Medulla oblongata (tissue), 1 donor: ENCODE measurements at regions not wholly inside any gene's neighbourhood (a gene's known extent, or its start where the extent isn't known, plus 50 kb on each side); places are given as distances from the start of the nearest gene placed in this dataset.

ENCODE experiments used
- DNase-seq: peaks from one replicate; pipeline ENCODE4 v3.0.0-alpha.2; 2015; ENCODE audit errors: extremely low spot score

DNA sequence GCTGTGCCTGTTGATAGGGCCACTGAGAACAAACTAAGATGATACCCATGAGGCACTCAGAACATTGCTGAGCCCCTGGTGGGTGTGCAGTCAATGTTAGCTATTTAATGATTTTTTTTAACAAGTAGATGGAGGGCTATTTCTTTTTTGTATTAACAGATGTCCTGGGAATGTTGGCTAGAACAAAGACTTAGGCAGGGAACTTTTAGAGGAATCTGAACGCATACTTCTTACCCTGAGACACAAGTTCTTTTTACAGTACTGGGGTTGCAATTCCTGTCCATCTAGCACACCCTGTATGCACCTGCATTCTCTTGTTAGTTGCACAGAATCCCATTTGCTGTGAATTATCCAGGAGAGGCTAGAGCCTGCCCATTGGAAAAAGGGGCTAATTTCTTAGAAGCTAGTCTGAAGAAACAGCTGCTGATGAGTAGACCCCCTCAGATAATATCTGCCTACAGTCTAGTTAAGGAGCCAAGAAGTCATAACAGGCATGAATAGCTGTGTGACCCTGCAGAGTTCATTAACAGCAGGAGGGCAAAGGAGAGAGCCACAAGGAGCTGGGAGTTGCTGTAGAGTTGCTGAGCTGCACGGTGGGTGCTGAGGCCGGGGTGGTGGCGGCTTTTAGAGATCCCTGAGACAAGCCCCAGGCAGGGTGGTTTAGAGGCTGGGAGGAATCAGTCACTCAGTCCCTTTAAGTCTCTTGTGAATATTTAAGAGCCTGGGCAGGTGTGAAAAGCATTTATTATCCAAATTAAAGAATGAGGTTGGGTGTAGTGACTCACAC lies 103.7 kb upstream of the FZD8 start:
- DNase-seq, result no peak

DNA sequence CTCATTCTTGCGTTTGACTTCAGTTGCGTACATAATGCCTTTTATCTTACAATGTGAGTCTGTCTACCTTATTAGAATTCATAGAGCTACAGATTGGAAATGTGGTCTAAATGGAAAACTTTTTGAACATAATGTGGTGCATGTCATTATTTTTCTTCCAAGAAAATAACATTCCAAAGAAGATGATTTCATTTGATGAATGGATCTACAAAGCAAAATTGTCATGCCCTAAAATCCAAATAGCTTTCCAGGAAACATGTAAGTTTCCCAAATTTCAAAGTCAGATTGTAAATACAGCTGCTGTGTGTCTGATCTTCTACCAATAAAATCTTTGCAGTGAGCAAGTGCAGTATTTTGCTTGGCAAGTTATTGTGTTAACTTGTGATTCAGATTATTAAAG lies 101.8 kb upstream of the FZD8 start:
- no peak for DNase-seq

DNA sequence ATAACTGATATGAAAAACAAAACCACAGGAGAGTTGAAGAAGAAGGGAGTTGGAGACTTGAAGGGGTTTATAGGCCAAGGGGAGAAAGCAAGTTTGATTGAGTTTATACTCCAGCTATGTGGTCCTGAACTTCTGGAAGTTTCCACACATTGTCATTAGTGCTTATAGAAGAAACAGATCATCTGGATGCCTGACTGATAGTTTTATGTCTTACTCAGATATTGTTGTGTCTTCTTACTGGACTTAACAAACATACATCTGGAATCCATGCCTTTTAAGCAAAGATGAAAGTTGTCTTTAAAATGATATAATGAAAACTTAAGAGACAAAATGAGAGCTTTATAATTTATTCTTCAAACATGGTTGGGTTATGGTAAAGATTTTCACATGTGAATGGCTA lies 101.3 kb upstream of the FZD8 start:
- DNase-seq, result no peak

DNA sequence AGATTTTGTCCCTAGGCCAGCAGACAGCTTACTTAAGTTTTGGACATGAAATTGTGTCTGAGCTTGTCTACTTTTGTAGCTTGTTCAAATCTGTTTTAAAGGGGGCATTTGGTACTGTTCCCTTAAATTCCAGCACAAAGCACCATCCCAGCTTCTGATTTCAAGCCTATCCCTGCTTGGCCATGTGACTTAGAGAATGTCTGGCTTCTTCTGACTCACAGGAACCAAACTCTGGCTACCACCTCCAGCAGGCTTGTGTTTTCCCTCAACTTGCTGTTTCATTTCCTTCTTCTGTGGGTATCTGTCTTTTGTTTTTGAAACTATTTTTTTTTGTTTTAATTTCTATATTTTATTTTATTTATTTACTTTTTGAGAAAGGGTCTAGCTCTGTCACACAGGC lies 97.9 kb upstream of the FZD8 start:
- peak; percentile 21 for DNase-seq

DNA sequence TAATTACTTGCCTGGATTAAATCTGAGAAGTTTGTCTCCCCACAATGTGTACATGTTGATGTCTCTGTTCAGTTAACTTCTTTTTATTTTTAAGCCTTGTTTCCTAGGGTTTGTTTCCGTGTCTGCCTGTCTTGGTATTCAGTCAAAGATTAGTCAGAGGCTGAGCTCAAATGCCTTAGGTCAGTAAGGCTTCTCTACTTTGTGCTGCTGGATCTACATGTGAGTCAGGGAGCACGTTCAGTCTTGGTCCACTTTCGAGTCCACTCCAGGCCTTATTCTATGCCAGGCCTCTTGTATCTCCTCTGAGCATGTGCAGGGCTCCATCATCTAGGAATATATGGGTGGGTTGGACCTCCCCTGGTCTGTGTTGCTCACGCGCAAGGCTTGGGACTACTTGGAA lies 93.3 kb upstream of the FZD8 start:
- no peak for DNase-seq

DNA sequence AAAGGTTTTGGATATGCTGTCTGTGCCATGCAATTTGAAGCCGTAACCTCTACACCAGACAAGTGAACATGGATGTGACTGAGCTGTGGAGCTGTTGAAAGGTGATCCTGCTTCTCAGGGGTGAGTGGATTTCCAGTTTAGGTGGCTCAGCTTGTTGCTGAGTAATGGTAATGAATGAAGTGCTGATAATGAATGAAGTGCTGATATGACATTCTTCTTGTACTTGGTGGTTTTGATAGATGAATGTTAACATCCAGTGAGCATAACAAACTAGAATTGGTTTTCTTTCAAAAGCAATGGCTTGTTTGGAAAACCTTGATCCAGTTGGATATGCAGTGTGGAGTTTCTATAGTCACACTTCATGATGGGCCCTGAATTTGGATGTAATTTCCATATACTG lies 89.7 kb upstream of the FZD8 start:
- DNase-seq, result no peak

DNA sequence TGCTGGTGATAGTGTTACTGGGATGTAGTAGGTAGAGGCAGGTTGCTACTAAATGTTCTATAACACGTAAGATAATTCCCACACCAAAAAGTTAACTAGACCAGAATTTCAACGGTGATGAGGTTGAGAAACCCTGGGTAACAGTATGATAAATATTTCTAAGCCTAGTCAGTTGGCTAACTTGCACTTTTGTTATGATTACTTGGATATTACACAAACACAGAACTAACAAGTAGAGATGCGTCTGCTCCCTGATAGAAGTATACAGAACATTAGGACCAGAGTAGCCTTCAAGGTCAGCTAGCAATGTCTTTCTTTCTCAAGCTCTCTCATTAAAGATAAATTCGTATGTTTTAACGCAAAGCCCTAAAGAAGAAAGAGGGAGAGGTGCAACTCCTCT lies 86.2 kb upstream of the FZD8 start:
- DNase-seq, result no peak

DNA sequence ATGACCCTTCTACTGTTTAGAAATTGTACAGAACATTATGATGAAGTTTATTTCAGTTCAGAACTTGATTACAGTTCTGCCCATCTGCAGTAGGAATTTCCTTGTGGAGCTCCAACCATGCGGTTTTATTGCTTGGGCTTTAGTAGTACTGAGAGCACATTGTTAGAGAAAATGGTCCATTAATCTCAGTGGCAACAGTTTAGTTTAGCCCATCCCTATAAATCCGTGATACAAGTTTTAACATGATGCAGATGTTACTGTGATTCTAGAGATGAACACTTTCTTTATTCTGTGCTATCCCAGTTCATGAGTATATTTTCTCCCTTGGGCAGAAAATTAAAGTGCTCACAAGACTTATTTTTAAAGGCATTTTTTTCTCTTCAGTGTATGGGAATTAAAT lies 84.8 kb upstream of the FZD8 start:
- no peak for DNase-seq

DNA sequence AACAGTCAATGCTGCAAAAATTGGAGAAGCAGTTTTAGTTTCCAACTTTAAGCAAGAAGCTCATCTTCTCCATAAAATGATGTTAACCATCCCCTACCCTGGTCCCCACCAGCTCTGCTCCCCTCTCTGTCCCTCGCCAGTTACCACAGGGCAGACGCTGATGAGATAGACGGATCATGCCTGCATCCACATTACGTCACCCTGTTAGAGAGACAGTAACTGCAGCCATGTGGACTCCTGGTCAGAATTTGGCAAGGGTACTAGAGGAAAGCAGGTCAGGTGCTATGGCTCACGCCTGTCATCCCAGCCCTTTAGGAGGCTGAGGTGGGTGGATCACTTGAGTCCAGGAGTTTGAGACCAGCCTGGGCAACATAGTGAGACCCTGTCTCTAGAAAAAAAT lies 81.9 kb upstream of the FZD8 start:
- no peak for DNase-seq

DNA sequence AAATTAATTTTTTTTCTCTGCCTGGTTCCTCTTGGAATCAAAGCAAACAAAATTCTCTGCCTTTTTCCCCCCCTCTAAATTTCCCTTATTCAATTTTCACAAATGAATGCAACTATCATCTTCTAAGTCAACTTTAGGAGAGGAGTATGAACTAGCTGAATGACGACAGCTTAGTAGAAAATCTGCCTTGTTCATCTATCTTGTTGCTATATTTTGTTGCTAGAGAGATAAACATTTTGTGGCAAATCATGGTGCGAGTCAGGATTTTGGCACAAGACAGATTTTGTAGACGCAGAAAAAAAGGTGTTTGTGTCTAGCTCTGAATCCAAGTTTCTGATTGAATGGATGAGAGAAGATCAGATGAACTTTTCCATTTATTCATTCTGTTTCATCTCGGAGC lies 81.0 kb upstream of the FZD8 start:
- DNase-seq, result no peak

DNA sequence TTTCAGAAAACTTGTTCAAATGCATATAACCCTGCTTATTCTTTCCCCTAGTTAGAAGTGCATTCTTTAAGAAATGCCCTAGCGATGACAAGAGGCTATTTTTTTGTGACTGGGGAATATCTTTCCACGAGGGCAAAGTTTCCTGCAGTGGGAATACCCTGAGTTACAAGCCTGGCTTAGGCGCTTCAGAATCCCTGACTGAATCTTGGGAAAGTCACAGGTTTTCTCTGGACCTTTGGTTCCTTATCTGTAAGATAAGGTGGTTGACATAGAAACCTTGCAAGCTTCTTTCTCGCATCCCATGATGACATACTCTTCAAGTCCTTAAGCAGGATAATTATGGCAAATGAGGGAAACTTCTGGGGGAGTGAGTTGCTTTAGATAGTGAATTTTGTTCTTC lies 80.5 kb upstream of the FZD8 start:
- no peak for DNase-seq

DNA sequence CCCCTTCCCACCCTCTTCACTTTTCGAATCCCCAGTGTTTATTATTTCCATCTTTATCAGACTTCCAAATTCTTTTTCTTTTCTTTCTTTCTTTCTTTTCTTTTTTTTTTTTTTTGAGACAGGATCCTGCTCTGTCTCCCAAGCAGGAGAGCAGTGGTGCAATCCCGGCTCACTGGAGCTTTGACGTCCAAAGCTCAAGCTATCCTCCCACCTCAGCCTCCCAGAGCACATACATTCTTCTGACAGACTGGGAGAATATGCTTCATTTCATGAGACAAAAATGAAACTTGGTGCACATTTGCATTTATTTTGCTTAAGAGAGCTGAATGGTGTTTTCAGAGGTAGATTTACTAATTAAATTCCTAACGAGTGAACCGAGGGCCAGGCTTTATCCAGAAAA lies 80.1 kb upstream of the FZD8 start:
- no peak for DNase-seq

DNA sequence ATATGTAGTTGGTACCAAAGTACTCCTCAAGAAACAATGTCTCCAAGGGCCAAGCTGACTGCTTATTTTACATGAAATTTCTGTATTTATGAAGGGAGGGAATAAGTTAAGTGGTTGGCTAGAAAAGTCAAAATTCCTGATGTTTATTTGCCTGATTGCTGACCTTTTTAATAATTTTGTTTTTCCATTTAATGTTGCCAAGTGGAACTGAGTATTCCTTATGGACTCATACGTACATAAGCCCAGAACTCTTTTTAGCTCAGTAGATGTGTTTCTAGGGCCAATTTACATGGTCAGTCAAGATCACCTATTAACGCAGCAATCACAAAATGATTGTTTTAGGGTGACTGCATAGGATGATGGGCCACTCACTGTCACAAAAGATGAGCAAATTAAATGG lies 78.3 kb upstream of the FZD8 start:
- no peak for DNase-seq

DNA sequence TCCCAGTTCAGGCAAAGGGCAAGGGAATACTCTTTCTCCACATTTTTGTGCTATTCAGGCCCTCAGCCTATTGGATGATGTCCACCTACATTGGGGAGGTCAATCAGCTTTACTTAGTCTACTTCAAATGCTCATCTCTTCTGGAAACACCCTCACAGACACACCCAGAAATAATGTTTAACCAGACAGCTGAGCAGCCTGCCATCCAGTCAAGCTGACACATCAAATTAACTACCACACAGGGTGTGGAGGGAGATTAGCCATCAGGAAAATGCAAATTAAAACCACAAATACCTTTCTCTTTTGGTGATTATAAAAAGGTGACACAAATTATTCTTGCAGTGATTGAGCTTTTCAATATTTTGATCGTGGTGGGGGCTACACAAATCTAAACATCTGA lies 74.7 kb upstream of the FZD8 start:
- no peak for DNase-seq

DNA sequence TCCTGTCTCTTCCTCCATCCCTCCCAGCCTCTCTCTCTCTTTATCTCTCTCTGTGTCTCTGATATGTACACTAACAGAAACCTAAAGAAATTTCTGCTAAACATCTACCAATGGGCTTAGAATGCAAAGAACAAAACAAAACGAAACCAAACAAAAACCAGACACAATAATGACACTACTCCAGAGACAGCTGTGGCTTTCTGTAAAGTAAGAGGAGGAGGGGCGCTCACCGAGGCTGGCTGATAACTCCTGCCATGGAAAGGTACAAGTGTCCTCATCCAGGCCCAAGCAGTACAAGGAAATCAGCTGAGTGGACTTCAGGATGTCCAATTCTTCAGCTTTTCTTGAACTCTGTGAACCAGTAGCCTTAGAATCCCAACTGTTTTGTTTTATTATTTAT lies 70.4 kb upstream of the FZD8 start:
- no peak for DNase-seq

DNA sequence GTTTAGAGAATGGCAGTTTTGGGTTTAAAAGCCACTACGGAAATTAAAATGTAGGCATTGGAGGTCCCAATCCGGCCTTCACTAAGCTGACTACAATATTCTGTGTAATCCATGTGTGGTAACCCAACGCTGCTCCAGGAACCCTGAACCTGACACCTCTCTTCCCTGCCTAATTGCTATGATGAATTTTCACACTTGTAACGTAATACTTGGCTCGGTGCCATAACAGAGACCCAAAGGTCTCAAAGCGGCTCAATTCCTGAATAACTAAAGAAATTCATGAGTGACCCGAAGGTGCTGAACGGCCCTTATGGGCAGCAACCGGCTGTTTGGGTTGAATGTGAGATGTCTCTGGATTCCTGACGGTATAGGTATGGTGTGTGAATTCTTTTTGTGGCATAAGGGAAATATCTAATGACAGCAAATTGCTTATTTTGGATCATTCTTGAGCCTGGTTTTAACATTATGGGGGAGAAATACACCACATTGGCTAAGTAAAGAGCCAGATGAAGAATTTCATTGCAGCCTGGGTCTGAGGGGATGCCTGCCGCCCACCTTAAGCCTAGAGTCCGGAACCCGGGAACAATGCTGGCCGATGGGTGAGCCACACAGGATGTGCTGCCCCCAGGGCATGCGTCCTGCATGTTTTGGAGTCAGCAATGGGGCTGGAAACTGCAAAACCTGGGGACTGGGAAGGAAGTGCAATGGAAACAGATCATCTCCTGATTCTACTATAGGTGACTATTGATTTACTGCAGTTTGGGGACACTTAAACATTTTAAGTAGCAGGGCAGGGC lies 69.7 kb upstream of the FZD8 start:
- no peak for DNase-seq

DNA sequence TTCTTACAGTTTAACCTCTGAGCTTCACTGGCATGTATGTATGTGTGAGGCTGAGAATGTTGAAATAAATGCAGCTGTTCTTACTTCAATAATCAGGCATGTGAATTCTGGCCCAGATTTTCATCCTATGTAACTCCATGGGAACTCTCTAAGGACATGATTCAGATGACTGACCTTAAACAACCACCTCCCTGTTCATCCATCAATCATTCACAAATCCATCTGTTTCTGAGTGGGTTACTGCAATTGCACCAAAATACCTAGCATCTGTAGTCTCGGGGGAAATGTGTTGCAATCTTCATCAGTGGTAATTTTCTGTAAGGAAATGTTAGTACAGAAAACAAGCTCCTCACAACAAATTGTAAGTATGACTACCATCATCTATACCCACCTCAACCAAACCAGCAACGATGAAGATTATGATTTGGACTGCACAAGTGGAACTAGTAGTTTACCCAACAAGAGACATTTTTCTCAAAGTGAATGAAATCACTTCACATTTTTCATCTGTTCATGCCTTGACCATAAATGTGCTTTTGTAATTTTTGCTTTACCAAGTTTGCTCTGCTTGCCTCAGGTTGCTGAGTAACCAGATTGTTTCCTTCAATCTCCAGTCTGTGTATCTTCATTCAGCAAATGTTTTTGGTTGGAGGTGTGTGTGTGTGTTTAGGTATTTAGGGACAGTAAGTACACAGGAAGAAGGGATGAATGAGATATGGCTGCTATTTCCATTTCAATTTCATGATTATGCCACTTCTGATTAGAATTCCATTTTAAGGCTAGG lies 65.7 kb upstream of the FZD8 start:
- no peak for DNase-seq

DNA sequence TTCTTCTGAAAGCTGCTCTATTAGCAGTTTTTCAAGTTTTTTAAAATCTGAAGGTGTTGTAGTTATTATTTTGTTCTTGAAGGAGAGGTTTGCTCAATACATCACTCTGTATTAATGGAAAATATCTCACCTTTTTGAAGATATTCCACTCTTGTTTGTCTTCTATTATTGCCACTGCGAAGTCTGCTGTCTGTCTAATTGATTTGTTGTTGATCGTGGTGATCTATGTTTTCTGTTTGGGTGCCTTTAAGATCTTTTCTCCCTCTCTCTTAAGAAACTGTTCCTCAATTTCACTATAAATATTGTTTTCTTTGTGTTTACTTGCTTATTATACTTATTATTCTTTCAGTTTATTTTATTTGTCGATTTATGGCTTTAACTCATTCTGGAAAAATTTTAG lies 64.9 kb upstream of the FZD8 start:
- DNase-seq, result no peak

DNA sequence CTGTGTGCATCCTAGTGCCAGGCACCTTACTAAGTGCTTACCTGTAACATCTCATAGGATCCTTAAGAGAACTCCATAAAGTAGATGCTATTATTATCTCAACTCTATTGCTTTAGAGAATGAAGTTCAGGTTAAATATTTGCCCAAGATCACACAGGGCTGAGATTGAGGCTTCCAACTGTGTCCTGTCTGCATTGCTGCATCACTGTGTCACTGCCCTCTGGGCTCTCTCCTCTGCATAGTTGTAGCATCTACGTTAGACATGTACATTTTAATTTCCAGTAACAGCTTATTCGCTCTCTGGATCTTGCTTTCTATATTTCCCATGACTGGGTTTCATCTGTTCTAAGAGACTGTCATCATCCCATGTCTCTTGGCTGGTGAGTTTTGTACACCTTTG lies 63.6 kb upstream of the FZD8 start:
- DNase-seq, result no peak

DNA sequence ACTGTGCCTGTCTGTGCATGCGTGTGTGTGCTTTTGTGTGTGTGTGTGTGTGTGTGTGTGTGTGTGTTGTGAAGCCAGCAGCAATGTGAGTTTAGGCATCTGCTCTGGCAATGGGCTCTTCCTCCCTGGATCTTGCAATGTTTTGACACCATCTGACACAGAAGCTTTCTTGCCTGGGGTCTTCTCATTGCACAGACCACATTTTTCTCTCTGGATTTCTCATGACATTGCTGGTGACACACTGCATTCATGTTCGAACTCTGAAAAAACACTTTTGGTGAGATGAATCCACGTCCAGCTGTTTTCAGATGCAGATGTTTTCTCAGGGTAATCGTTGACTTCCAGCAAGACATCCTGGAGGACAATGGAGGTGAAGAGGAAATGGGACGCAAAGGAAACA lies 63.0 kb upstream of the FZD8 start:
- no peak for DNase-seq

DNA sequence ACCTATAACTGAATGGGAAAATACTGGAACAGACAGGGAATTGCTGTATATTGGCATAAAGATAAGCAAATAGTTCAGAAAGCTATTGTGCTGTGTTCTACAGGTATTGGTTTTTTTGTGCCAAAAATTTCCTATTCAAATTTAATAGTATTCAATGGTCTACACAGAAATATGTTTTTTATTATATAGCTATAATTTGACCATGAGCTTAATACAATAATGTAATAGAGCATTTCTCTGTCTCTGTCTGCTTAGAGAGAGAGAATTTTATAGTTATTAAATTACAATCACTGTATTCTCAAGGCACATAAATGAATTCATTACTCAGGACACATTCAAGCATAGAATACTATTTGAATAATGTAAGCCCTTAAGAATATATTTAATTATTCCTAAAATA lies 62.3 kb upstream of the FZD8 start:
- no peak for DNase-seq

DNA sequence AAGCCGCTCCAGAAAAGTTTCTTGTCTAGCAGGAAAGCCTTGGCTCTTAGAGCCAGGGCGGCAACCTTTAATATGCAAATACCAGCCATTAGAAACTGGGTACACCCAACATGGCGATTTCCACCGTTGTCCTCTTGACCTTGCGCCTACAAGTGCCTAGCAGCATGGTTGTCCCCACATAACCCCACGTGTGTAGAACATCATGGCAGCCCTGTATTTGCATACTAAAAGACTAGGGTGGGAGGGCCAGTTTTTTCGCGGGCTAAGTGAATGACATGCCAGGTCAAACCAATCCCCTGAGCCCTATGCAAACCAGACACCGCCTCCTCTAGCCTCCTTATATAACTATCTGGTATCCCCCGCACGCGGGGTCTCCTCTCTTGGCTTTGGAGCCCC lies 58.4 kb upstream of the FZD8 start:
- no peak for DNase-seq
